SU-DHL-6 (cell line): ENCODE measurements at regions not wholly inside any gene's neighbourhood (a gene's known extent, or its start where the extent isn't known, plus 50 kb on each side); places are given as distances from the start of the nearest gene placed in this dataset.

Experiments
- EZH2phosphoT487 ChIP-seq: fragments of 200-600 bp; sonication (generic), shearing (Covaris generic); conservative IDR thresholded peaks from 2 replicates; pipeline ENCODE4 v1.6.1; 2018; ENCODE audit warnings: mild to moderate bottlenecking, antibody characterized with exemption, low read length, moderate library complexity, mixed read lengths
- TF ChIP-seq, protein P1 (sequence below): fragments of 200-600 bp; sonication (generic); IDR thresholded peaks from one replicate; pipeline ENCODE4 v1.5.1; 2017; ENCODE audit warnings: antibody characterized with exemption, mild to moderate bottlenecking, low read length, moderate library complexity; ENCODE audit not compliant: insufficient read depth, poor library complexity, severe bottlenecking

DNA sequence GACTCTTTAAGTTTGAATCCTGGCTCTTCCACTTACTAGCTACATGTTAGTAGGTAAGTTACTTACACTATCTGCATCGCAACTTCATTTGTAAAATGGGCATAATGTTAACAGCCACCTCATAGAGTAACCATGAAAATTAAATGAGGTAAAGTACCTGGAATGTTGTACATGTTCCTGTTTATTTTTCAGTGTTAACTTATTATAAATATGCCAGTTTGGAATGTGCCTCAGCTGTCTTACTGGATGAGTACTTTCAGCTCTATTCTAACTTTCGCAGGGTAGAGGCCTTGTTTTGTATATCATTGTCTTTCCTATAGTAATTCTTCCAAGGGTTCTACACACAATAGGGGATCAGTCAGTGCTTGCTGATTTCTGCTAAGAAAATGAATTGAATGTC lies 167.4 kb downstream of the DUSP10 start:
- TF ChIP-seq, protein P1, sequence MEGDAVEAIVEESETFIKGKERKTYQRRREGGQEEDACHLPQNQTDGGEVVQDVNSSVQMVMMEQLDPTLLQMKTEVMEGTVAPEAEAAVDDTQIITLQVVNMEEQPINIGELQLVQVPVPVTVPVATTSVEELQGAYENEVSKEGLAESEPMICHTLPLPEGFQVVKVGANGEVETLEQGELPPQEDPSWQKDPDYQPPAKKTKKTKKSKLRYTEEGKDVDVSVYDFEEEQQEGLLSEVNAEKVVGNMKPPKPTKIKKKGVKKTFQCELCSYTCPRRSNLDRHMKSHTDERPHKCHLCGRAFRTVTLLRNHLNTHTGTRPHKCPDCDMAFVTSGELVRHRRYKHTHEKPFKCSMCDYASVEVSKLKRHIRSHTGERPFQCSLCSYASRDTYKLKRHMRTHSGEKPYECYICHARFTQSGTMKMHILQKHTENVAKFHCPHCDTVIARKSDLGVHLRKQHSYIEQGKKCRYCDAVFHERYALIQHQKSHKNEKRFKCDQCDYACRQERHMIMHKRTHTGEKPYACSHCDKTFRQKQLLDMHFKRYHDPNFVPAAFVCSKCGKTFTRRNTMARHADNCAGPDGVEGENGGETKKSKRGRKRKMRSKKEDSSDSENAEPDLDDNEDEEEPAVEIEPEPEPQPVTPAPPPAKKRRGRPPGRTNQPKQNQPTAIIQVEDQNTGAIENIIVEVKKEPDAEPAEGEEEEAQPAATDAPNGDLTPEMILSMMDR, result no peak
- TF ChIP-seq EZH2phosphoT487, result no peak
